Endothelial cell (in vitro differentiated cells): ENCODE measurements at regions not wholly inside any gene's neighbourhood (a gene's known extent, or its start where the extent isn't known, plus 50 kb on each side); places are given as distances from the start of the nearest gene placed in this dataset.

Experiments
- DNase-seq: peaks from one replicate; pipeline ENCODE4 v3.0.0; 2021; ENCODE audit warnings: low spot score
- H3K27ac Mint-ChIP-seq: one replicate; pipeline ENCODE4 v1.8.0; 2021; ENCODE audit warnings: mixed read lengths, inconsistent platforms; ENCODE audit not compliant: unreplicated experiment
- H3K27me3 Mint-ChIP-seq: one replicate; pipeline ENCODE4 v1.8.0; 2021; ENCODE audit warnings: mild to moderate bottlenecking, moderate library complexity, mixed read lengths, inconsistent platforms; ENCODE audit not compliant: unreplicated experiment
- H3K36me3 Mint-ChIP-seq: one replicate; pipeline ENCODE4 v1.8.0; 2021; ENCODE audit warnings: mild to moderate bottlenecking, low read depth, mixed read lengths, inconsistent platforms; ENCODE audit not compliant: unreplicated experiment
- H3K4me1 Mint-ChIP-seq: one replicate; pipeline ENCODE4 v1.8.0; 2021; ENCODE audit warnings: mild to moderate bottlenecking, mixed read lengths, inconsistent platforms; ENCODE audit not compliant: unreplicated experiment
- H3K4me3 Mint-ChIP-seq: one replicate; pipeline ENCODE4 v1.8.0; 2021; ENCODE audit warnings: mild to moderate bottlenecking, mixed read lengths, inconsistent platforms; ENCODE audit not compliant: unreplicated experiment
- H3K9me3 Mint-ChIP-seq: one replicate; pipeline ENCODE4 v1.8.0; 2021; ENCODE audit warnings: mixed read lengths, inconsistent platforms; ENCODE audit not compliant: unreplicated experiment
- CTCF ChIP-seq: fragments of 200-600 bp; sonication (generic); IDR thresholded peaks from one replicate; pipeline ENCODE4 v1.5.0; 2021; ENCODE audit warnings: antibody characterized with exemption; ENCODE audit not compliant: unreplicated experiment

- no peaks in the 10 kb centered on the region for H3K4me1 Mint-ChIP-seq
- TF ChIP-seq CTCF = no peak
- no peak overlapping the region for H3K27ac Mint-ChIP-seq
- no peaks in the 10 kb centered on the region for H3K9me3 Mint-ChIP-seq
- no peak for DNase-seq
- H3K4me3 Mint-ChIP-seq = no peak overlapping the region
- no peaks in the 10 kb centered on the region for H3K27me3 Mint-ChIP-seq
- no peaks in the 10 kb centered on the region for H3K36me3 Mint-ChIP-seq
Measured at GRCh38 chr4:64518600-64518999, 109.3 kb upstream of the TECRL start.

- Mint-ChIP-seq H3K27ac (no peak overlapping the region), H3K4me3 (no peak overlapping the region), H3K4me1 (no peaks in the 10 kb centered on the region), H3K36me3 (no peaks in the 10 kb centered on the region), H3K27me3 (no peaks in the 10 kb centered on the region), H3K9me3 (no peaks in the 10 kb centered on the region)
- no peak for TF ChIP-seq CTCF
- DNase-seq = no peak
Measured at GRCh38 chr4:64516176-64516575, 106.9 kb upstream of the TECRL start.

GRCh38 chr4:64508089-64508488 lies 98.8 kb upstream of the TECRL start:
- TF ChIP-seq CTCF = no peak
- Mint-ChIP-seq H3K9me3 (no peaks in the 10 kb centered on the region), H3K36me3 (no peaks in the 10 kb centered on the region), H3K4me3 (no peak overlapping the region), H3K4me1 (no peaks in the 10 kb centered on the region), H3K27me3 (no peaks in the 10 kb centered on the region), H3K27ac (no peak overlapping the region)
- DNase-seq = no peak

GRCh38 chr4:64503945-64504675 lies 94.9 kb upstream of the TECRL start:
- H3K36me3 Mint-ChIP-seq = no peaks in the 10 kb centered on the region
- no peaks in the 10 kb centered on the region for H3K27me3 Mint-ChIP-seq
- DNase-seq = no peak
- no peaks in the 10 kb centered on the region for H3K4me1 Mint-ChIP-seq
- no peak overlapping the region for H3K27ac Mint-ChIP-seq
- H3K9me3 Mint-ChIP-seq = no peaks in the 10 kb centered on the region
- TF ChIP-seq CTCF = no peak
- H3K4me3 Mint-ChIP-seq = no peak overlapping the region

- Mint-ChIP-seq H3K4me3 (no peak overlapping the region), H3K27me3 (no peaks in the 10 kb centered on the region), H3K9me3 (no peaks in the 10 kb centered on the region), H3K36me3 (no peaks in the 10 kb centered on the region), H3K4me1 (no peaks in the 10 kb centered on the region), H3K27ac (no peak overlapping the region)
- no peak for DNase-seq
- TF ChIP-seq CTCF = no peak
Measured at GRCh38 chr4:64503416-64503815, 94.2 kb upstream of the TECRL start.
